GM19238 (cell line): ENCODE measurements at regions not wholly inside any gene's neighbourhood (a gene's known extent, or its start where the extent isn't known, plus 50 kb on each side); places are given as distances from the start of the nearest gene placed in this dataset.
"Not testable (repeated sequence)": the region's sequence is repeated elsewhere in the genome, so short reads cannot be mapped to it uniquely, and the experiment has no call there.

Experiments
- DNase-seq: peaks from one replicate; pipeline ENCODE4 v3.0.0; 2011; ENCODE audit warnings: low spot score; ENCODE audit not compliant: insufficient read length

DNA sequence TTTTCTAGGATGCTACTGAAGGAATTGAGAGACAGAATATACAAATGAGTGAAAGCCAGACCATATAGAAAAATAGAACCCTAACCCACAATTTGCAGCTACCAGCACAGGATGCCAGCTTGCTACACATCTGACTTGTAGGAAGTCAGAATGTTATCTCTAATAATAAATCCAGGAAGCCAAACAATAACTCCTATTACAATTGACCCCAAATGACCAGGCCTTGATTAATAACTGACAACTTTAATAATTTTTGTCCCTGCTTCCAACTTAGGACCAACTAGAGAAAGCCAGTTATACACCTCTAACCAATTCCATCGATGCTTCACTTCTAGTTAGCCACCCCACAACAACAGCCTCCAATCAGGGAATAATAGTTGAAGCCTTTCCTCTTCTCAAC is 193.4 kb downstream of the CASP12 start:
- DNase-seq = no peak

DNA sequence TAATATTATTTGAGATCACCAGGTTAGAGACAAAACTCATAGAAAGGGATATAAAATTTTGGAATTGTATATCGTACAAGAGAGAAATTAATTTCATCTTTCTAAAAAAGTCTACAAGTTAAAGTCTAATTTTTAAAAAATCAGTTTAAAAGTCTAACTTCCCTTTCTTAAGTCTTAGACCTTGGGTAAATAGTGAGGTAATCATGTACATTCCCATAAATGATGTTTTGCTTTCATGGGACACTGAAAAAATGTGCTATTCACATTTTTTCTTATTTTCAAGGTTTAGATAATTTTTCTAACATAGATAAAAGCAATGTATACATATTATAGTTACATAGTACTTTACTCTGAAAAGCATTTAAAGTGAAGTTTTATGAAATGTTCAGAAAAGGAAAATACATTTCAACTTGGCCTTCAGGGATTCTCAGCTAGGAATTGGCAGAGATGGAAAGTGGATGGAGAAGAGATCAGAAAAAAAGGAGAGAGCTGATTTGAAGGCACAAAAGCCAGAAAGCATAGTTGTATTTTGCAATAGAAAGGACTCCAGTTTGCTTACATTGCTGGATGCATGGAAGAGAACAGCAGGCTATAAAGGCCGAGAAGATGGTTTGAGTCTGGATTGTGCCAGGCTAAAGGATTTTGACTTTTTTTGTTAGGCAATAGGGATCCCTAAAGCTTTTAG is 194.0 kb downstream of the CASP12 start:
- no peak for DNase-seq

DNA sequence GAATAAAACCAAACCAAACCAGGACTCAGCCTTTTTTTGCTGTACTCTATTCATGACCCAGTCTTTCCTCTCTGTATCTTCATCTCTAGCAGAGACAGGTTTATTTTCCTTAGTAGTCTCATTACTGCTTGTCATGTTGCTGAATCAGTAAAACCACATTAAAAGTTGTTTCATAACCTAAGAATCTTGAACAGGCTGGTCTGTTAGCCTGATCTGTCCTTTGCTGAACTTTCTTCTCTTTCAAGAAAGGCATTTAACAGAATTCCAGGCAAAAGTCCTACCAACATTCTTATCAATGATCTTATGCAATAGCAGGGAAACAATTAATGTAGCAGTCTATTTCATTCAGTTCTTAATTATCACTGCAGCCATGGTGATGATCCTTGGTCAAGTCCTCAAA is 197.7 kb downstream of the CASP12 start:
- DNase-seq = no peak

DNA sequence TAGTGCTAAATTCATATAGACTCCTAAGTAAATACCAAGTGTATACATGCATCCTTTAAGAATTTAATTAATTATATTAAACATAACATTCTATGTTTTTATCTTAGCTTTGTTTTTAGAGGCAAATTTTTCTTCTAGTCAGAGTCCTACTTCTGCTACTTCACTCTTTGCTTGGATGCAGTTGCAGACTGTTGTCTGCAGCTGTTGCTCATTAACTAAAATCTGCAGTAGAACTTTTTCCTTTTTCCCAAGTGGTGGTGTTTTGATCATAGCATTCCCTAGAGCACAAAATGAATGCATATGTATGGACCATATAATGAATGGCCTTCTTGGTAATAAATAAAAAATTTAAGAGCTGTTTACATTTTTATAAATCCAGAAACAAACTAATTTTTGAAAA is 198.3 kb downstream of the CASP12 start:
- DNase-seq = no peak

DNA sequence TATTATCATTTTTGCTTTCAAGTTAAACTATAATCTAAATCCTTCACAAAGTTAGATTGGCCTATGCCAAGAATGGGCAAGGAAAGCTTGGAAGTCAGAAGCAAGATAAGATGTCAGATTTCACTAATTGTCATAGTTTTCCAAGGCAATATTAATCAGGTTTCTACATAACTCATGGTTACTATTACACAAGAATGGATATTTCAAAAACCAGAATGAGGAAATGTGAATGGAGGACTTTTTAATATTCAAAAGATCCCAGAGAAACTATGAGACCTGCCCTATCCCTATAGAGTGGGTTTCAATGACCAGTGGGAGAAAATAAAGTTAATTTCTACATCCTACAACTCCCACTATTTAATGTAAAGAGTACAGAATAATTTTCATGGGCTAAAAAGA is 203.2 kb downstream of the CASP12 start:
- no peak for DNase-seq

DNA sequence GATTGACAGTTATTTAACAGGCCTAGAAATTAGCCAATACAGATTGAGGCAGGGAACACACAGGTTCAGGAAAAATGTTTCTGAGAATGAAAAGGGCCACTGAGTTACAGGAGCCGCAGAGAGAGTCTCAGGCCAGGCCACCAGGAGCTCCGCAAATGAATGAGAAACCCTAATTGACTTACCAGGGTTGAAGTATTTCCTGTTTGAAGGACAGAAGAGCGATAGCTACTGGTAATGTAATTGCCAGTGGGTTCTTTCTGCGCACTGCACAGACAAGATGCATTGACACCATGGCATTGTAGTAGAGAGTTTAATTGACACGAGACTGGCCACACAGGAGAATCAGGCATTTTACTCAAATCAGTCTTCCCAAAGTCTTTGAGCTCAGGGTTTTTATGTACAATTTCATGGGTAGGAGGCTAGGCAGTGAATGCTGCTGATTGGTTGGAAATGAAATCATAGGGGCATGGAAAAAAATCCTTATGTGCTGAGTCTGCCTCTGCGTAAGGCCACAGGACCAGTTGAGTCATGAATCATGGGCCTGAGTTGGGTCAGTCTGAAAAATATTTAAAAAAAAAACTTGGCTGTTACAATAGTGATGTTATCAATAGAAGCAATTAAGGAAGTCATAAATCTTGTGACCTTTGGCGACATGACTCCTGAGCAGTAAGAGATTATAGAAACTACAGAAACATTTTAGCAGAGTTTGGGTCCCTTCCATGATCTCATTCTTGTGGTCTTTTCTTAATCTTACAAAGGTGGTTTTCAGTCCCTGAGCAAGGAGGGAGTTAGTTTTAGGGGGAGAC is 203.8 kb downstream of the CASP12 start:
- no peak for DNase-seq

DNA sequence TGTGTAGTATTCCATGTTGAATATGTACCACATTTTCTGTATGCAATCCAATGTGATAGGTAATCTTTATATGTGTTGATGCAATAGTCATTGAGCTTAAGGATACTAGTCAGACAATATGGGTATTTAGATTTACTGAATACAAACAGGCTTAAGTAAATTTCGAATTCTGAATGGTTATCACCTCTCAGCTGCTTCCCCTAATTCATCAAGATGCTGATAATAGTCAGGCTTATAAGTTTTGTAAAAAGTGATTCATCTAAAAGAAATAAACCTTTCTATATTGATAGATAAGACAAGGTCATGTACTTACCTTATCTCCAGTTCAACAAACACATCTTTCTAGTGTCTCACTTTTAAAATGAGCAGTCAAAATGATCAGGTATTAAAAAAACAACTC is 205.5 kb downstream of the CASP12 start:
- DNase-seq = no peak

DNA sequence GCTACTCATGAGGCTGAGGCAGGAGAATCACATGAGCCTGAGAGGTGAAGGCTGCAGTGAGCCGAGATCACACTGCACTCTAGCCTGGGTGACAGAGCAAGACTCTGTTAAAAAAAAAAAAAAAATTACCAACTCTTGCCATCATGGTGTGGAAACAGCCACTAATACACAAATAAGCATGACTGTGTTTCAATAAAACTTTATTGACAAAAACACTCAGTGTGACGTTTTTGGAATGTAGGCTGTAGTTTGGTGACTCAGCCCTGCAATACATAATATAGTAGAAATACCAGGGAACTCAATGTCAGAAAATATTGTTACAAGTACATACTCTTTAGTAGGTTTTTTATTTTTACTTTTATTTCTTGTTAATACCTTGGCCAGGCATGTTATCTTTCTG is 207.1 kb downstream of the CASP12 start:
- no peak for DNase-seq

DNA sequence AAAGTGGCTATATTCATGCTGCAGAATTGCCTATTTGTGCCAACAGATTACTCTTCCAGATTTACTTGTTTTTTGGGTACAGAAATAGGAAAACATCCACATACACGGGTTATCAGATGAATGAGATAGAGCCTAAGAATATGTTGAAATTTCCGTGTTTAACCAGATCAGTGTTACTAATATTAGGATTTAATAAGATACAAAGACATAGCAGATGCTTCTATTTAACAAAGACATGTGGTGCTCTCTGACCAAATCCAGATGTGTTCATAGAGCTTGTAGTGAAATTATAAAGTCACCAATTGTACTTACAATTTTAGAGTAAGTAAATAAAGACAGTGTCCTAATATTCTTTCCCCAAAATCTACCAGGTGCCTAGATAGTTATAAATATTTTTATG is 208.0 kb downstream of the CASP12 start:
- no peak for DNase-seq

DNA sequence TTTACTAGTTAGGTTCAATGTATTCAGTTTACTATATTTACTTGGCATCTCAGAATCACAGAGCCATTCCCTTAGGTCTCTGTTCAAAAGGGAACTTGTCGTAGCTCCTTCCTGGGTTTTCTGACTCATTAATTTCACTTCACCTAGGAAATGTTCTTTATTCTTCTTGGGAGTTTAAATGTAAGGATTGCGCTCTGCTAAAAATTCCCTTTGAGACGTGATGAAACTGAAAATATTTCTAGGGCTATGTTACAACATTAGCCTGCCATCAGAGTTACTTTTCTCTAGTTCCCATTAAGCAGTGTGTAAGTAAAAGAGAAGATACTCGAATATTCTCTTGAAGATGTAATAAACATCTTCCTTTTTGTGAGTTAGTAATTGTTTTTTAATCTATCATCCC is 209.5 kb downstream of the CASP12 start:
- no peak for DNase-seq

DNA sequence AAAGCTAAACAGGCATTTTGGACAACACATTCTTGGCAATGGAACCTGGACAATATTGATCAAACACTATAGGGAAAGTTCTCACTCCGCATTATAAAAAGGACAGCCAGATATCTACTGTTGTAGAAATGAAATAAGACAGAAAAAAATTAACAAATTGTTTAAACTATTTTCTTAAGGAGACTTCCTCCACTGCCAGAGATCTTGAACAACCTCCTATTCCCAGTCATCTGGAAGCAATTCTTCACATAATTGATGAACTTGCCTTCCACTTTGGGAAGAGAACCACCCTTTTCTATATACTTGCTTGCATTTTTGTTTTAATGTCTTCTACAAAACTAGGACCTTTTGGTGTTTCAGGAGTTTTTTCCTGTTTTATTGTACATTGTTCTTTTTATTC is 216.1 kb downstream of the CASP12 start:
- DNase-seq = no peak

DNA sequence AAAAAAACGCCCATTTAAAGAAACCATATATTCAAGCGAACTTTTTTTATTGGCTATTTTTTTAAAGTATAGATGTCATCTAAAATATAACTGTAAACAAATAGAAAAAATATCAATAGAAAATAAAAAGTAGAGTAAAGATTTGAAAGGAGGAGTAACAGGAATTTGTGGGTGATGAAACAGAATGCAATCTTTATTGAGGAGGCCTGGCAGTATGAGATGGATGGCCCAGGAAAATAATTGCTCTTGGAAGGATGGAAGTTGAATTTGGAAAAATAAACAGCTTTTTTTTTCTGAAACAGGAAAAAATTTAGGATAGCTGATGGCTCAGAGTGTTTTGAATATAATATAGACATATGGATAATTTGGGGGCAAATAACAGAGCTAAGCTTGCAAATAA is 219.0 kb downstream of the CASP12 start:
- no peak for DNase-seq

DNA sequence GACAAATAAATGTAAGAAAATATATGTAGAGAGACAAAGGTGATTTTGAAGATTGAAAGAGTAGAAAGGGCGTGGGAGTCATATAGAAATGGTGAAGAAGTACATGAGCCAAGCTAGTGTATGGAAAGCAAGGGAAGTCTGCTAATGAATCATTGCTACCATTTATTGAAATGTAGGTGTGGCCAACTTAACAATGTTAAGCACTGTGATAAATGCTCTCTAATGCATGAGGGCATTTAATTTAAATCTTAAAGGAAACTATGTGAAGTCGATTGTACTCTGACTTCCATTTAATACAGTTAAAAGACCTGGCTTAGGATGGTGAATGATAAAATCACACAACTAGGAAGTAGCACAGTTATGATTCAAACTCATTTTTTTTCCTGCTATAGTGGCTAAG is 219.9 kb downstream of the CASP12 start:
- DNase-seq = no peak

DNA sequence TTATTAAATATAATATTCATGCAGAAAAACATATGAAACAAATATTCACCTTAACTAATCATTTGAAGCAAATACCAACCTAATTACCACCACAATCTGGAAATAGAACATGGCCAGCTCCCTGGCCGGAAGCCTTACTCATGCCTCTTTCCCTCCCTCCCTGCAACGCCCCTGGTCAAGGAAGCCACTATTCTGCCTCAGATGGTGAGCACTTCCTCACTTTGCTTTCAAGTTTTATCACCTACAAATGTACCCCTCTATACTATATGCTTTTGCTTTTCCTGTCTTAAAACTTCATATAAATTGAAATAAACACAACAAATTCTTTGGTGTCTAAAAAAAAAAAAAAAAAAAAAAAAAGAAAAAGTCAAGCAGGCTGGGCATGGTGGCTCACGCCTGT is 221.2 kb downstream of the CASP12 start:
- not testable (repeated sequence) for DNase-seq

DNA sequence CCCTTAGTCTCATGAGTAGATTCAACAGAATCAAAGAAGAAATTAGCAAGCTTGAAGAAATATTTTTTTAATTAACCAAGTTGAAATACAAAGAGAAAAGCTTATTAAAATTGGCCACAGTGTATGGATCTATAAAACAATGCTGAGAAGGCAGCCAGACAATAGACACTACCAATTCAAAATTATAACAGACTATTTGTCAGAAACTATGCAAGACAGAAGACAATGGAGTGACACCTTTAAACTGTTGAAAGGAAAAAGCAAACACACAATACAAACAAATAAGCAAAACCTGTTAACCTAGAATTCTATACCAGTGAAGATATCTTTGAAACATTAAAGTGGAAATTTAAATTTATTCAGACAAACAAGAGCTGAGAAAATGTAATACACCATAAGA is 225.4 kb downstream of the CASP12 start:
- DNase-seq = no peak

DNA sequence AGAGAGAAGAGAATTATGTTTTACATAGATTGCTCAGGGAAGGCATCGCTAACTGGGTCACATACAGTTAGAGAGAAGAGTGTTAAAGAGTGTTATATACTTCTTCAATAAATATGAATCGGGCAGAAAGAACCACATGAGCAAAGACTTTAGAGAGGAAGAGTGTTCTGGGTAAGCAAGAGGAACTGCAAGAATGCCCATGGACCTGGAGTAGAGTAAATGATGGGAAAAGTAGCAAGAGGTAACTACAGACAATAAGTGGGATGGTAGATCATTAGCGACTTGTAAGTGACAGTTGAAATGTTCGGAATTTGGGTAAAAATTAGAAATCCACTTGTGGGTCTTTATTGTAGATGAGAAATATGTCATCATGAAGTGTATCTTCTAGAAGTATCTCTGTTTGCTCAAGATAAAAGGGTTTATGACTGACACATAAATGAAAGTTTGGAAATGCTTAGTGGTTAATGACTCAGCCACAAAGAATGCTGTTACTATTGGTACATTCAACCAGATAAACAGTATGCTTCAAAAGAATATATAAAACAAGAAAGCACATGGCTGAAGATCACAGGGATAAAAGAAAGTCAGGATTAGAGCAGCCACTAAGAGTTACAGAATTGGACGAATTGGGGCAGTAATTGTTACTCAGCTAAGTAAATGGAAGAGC is 229.3 kb downstream of the CASP12 start:
- no peak for DNase-seq

DNA sequence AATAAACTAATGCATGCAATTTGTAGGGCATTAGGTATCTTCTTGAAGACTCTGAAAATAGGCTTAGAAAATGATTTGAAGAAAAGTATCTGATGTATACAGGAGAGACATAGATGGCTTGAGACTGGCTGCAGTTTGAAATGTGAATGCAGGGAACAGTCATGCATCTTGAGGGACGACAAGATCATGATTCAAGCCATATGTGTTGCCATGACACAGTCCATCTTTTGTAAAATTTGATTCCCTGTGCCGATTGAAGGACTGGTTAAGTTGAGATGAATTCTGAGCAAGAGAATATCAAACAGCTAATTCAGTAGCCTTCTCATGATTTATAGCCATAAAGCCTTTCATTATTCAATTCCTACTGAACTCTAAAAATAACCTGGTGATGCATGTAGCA is 231.6 kb downstream of the CASP12 start:
- DNase-seq = no peak

DNA sequence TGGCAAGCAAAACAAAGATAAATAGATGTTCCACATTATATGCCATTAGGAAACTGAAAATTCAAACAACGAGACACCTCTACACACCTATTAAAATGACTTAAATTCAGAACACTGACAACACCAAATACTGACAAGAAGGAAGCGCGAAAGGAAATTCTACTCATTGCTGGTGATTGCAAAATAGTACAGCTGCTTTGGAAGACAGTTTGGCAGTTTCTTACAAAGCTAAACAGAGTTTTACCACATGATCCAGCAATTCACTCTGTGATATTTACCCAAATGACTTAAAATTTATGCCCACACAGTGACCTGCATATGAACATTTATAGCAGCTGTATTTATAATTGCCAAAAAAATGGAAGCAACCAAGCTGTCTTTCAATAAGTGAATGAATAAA is 232.6 kb downstream of the CASP12 start:
- no peak for DNase-seq

DNA sequence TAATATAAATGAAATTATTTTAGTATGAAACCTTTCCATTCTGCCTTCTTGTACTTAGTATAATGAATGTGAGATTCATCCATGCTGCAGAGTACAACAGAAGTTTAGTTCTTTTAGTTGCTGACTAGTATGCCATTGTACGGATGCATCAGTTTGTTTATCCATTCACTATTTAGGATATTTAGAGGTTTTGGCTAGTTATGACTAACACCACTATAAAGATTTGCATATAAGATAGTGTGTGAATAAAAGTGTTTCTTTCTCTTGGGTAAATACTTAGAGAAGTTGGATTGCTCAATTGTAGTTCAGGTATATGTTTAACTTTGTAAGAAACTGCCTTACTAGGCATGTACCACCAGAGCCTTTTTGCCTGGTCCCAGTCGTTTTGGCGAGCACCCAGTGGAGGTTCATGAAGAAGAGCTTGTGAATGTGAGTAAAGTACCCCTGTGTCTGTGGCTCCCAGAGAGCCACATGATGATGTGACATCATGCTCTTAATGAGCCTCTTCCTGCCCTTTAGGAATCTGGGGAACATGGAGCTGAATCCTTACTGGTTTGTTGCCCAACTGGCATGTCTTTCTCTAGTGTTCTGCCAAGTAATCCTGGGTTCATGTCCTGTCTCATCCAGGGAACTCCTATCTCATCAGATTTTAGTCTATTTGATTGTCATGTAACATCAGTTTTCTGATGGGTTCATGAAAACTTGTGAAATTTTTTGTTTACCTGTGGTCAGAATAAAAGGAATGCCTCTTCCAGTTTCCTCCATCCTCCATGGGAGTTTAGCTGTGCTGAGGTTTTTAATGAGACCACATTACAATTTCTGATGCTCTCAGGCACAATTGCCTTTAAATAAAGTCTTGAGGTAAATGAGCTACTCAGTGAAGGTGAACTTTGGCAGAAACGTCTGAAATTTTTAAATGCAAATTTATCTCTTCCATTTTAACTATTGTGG is 234.8 kb downstream of the CASP12 start:
- DNase-seq = no peak

DNA sequence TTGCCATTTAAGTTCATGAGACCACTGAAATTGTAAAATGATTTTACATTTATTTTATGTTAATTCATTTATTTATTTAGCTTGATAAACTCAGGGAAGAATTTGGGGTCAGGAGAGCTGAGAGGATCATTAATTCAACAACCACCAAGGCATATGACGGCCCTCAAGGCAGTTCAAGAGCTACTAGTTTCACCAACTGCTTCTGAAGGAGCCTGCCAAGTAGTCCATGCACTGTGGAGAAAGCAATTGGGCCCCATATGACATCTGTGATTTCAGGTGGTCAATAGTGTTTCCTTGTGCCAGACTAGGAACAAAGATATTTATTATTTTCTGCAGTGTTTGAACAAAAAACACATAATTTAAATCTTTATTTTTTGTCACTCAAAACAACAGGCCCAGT is 236.4 kb downstream of the CASP12 start:
- DNase-seq = no peak

DNA sequence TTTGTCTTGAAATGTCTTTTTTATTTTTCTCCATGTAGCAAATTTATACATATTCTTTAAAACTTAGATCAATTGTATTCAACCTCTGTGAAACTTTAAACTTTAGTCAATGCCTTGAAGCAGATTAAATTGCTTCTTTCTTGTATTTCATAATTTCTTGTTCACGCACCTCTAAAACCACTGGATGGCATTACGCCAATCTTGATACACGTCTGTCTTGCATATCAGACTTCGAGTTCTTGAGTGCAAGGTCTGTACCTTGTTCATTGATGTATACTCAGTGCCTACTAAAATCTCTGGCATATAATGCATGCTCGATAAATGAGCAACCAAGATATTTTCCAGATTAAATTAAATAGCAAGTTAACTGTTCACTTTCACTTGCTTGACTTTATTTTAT is 236.8 kb downstream of the CASP12 start:
- DNase-seq = no peak

DNA sequence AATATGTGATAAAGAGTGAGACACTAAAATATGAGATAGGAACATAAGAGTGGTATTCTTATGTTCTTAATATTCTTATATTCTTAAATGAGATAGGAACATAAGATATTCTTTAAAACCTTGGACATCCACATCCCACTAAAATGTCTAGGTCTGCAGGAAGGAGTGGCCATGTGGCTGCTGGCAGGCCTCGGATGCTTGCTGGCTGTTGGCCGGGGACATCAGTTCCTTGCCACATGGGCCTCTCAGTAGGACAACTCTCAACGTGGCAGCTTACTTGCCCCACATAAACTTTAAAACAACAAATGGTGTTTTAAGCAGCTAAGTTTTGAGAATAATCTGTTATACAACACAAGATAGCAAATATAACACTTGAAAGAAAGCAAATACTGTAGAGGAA is 240.1 kb downstream of the CASP12 start:
- DNase-seq = no peak
